Ascending aorta (tissue), 2 donors: ENCODE measurements at regions not wholly inside any gene's neighbourhood (a gene's known extent, or its start where the extent isn't known, plus 50 kb on each side); places are given as distances from the start of the nearest gene placed in this dataset.

ENCODE experiments used
- DNase-seq, 2 donors: peaks; one replicate each; pipeline ENCODE4 v3.0.0-alpha.2; 2019; ENCODE audit warnings: low spot score in 2 of 2
- H3K27ac ChIP-seq, 2 donors: fragments of 200-600 bp; sonication (generic); one replicate each; pipeline ENCODE4 v1.5.1; 2016 to 2017; ENCODE audit warnings: mild to moderate bottlenecking in 1 of 2
- H3K27me3 ChIP-seq: fragments of 200-600 bp; sonication (generic); one replicate; pipeline ENCODE4 v1.5.1; 2017
- H3K36me3 ChIP-seq, 2 donors: fragments of 200-600 bp; sonication (generic); one replicate each; pipeline ENCODE4 v1.5.1; 2016
- H3K4me1 ChIP-seq, 2 donors: fragments of 200-600 bp; sonication (generic); one replicate each; pipeline ENCODE4 v1.5.1; 2016 to 2017; ENCODE audit warnings: mild to moderate bottlenecking in 1 of 2
- H3K4me3 ChIP-seq, 2 donors: fragments of 200-600 bp; sonication (generic); one replicate each; pipeline ENCODE4 v1.5.1; 2016 to 2017; ENCODE audit warnings: mild to moderate bottlenecking in 1 of 2
- H3K9me3 ChIP-seq, 2 donors: fragments of 200-600 bp; sonication (generic); one replicate each; pipeline ENCODE4 v1.5.1; 2016
- CTCF ChIP-seq, 3 experiments: fragments of 200-600 bp in 2 of 3; fragments of 450-650 bp in 1 of 3; sonication (generic) in 2 of 3; IDR thresholded peaks; one replicate each; pipeline ENCODE4 v1.5.1; 2016 to 2019; ENCODE audit warnings: antibody characterized with exemption in 3 of 3, mild to moderate bottlenecking in 1 of 3, moderate library complexity in 1 of 3
- intact Hi-C: fragments of 100-400 bp; cut with DNase I; formaldehyde crosslinking; loops from one replicate; pipeline ENCODE4 v1.15.1; 2023

DNA sequence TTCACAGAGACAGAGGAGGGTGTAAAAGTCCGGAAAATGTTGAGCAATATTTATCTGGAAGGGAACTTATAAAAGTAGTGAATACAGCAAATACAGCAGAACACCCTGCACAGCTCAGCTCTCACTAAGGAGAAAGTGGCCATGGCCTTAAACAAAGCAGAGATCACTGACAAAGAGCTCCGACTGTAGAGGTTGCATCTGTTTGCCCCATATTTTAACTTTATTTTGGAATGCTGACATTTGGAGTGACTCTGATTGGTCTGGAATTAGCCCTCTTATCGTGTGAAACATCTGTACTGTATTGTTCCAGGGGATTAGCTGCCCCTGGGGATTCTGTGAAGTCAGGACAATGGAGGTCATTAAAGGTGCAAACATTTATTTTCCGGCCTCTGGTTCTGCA lies 1275.7 kb upstream of the FLRT2 start:
- Histone ChIP-seq H3K27ac (no peak overlapping the region), H3K36me3 (no peaks in the 10 kb centered on the region), H3K27me3 (no peaks in the 10 kb centered on the region), H3K4me1 (no peaks in the 10 kb centered on the region), H3K4me3 (no peak overlapping the region), H3K9me3 (no peaks in the 10 kb centered on the region)
- no peak for TF ChIP-seq CTCF (IDR thresholded peaks at IDR 0.05)
- intact Hi-C loops, result no loop called here
- no peak for DNase-seq

DNA sequence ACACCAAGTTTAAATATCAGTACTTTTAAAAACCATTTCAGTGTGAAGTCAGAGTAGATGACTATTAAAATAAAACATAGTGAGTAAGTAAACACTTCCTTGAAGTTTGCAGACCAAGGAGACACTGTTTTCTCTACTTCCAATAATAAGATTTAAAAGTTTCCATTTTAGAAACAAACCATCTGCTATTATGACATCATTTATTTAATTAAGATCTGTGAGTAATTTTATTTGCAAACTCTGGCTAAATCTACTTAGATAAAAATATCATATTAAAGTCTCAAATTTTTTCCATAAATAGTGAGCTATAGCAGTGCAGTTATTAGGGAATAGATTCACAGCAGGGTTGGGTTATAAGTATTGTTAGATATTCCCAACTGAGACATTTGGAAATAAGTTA lies 1267.0 kb upstream of the FLRT2 start:
- intact Hi-C loops, result no loop called here
- no peak overlapping the region for H3K27ac ChIP-seq
- no peak for TF ChIP-seq CTCF (IDR thresholded peaks at IDR 0.05)
- no peaks in the 10 kb centered on the region for H3K27me3 ChIP-seq
- H3K4me3 ChIP-seq, result no peak overlapping the region
- DNase-seq, result no peak
- H3K36me3 ChIP-seq, result no peaks in the 10 kb centered on the region
- no peaks in the 10 kb centered on the region for H3K4me1 ChIP-seq
- H3K9me3 ChIP-seq, result no peaks in the 10 kb centered on the region

GRCh38 chr14:84272290-84272721 lies 1257.6 kb upstream of the FLRT2 start:
- TF ChIP-seq CTCF (IDR thresholded peaks at IDR 0.05), result no peak
- no peak overlapping the region for H3K27ac ChIP-seq
- no peaks in the 10 kb centered on the region for H3K36me3 ChIP-seq
- H3K9me3 ChIP-seq, result no peaks in the 10 kb centered on the region
- no peak for DNase-seq
- intact Hi-C loops, result no loop called here
- no peaks in the 10 kb centered on the region for H3K4me1 ChIP-seq
- no peaks in the 10 kb centered on the region for H3K27me3 ChIP-seq
- H3K4me3 ChIP-seq, result no peak overlapping the region

- no peak overlapping the region for H3K4me3 ChIP-seq
- no peak for TF ChIP-seq CTCF (IDR thresholded peaks at IDR 0.05)
- no peaks in the 10 kb centered on the region for H3K27me3 ChIP-seq
- no peaks in the 10 kb centered on the region for H3K9me3 ChIP-seq
- intact Hi-C loops, result no loop called here
- no peaks in the 10 kb centered on the region for H3K36me3 ChIP-seq
- DNase-seq, result no peak
- no peak overlapping the region for H3K27ac ChIP-seq
- H3K4me1 ChIP-seq, result no peaks in the 10 kb centered on the region
Observed at GRCh38 chr14:84273181-84273580, 1256.8 kb upstream of the FLRT2 start.

DNA sequence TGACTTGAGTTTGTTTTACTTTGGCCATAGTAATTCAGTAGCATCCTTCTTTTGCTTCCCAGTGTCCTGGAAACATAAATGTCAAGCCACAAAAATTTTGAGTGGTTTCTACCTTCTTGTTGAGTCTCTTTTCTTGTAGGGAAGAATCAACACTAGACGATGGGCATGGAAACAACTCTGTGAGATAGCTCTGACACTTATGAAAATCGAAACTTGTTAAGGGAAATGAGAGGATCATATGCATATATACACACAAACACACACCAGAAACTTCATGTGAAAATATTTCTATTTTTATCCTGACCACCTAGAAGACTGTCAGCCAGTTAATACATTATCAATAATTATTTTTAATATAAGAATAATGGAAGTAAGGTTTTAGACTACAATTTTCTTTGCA lies 1247.3 kb upstream of the FLRT2 start:
- no peak for TF ChIP-seq CTCF (IDR thresholded peaks at IDR 0.05)
- no peak for DNase-seq
- Histone ChIP-seq H3K4me3 (no peak overlapping the region), H3K27ac (no peak overlapping the region), H3K4me1 (no peaks in the 10 kb centered on the region), H3K36me3 (no peaks in the 10 kb centered on the region), H3K27me3 (no peaks in the 10 kb centered on the region), H3K9me3 (no peaks in the 10 kb centered on the region)
- intact Hi-C loops, result no loop called here

- Histone ChIP-seq H3K36me3 (no peaks in the 10 kb centered on the region), H3K27ac (no peak overlapping the region), H3K4me1 (no peaks in the 10 kb centered on the region), H3K27me3 (no peaks in the 10 kb centered on the region), H3K4me3 (no peak overlapping the region), H3K9me3 (no peaks in the 10 kb centered on the region)
- no peak for TF ChIP-seq CTCF (IDR thresholded peaks at IDR 0.05)
- DNase-seq, result no peak
- intact Hi-C loops, result no loop called here
Observed at GRCh38 chr14:84288781-84289180, 1241.2 kb upstream of the FLRT2 start.
